Peyer's patch (tissue), 4 donors: ENCODE measurements at regions not wholly inside any gene's neighbourhood (a gene's known extent, or its start where the extent isn't known, plus 50 kb on each side); places are given as distances from the start of the nearest gene placed in this dataset.

ENCODE experiments used
- DNase-seq, 3 donors: peaks; one replicate each; pipeline ENCODE4 v3.0.0-alpha.2; 2017 to 2019
- H3K27ac ChIP-seq, 4 donors: fragments of 200-600 bp; sonication (generic); one replicate each; pipeline ENCODE4 v1.5.1; 2016 to 2019
- H3K27me3 ChIP-seq, 2 donors: fragments of 200-600 bp; sonication (generic); one replicate each; pipeline ENCODE4 v1.5.1; 2019
- H3K36me3 ChIP-seq, 3 donors: fragments of 200-600 bp; sonication (generic); one replicate each; pipeline ENCODE4 v1.5.1; 2016 to 2019
- H3K4me1 ChIP-seq, 4 donors: fragments of 200-600 bp; sonication (generic); one replicate each; pipeline ENCODE4 v1.5.1; 2016 to 2019
- H3K4me3 ChIP-seq, 4 donors: fragments of 200-600 bp; sonication (generic); 1 replicate in 3 of 4; 2 replicates in 1 of 4; pipeline ENCODE4 v1.5.1; 2016 to 2019; ENCODE audit warnings: mild to moderate bottlenecking in 1 of 4
- H3K9me3 ChIP-seq, 4 donors: fragments of 200-600 bp; sonication (generic); one replicate each; pipeline ENCODE4 v1.5.1; 2016 to 2019; ENCODE audit warnings: mild to moderate bottlenecking in 1 of 4
- POLR2A ChIP-seq, 2 donors: fragments of 450-650 bp; IDR thresholded peaks; one replicate each; pipeline ENCODE4 v1.5.1; 2017; ENCODE audit warnings: antibody characterized with exemption in 2 of 2, mild to moderate bottlenecking in 2 of 2, moderate library complexity in 2 of 2
- TF ChIP-seq, protein P1 (sequence below), 6 experiments: fragments of 450-650 bp in 4 of 6; fragments of 200-600 bp in 2 of 6; sonication (generic) in 1 of 6; IDR thresholded peaks; one replicate each; pipeline ENCODE4 v1.5.1; 2017 to 2019; ENCODE audit warnings: antibody characterized with exemption in 6 of 6, mild to moderate bottlenecking in 3 of 6, moderate library complexity in 1 of 6

DNA sequence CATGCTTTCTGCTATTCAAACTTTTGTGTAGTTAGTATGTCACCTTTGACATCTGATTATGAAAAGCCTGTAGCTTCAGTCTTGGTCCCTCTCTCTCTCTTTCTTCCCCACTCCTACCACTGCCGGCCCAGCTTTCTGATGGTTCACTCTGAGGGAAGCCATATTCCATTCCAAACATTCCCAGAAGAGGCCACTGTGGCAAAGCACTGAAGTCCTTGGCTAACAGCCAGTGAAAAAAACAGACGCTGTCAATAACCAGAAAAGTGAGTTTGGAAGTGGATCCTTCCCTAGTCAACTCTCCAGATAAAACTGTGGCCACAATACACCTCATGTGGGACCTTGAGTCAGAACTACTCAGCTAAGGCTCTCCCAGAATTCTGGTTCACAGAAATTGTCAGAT lies 950.7 kb upstream of the PHF14 start:
- DNase-seq, result no peak
- TF ChIP-seq, protein P1, sequence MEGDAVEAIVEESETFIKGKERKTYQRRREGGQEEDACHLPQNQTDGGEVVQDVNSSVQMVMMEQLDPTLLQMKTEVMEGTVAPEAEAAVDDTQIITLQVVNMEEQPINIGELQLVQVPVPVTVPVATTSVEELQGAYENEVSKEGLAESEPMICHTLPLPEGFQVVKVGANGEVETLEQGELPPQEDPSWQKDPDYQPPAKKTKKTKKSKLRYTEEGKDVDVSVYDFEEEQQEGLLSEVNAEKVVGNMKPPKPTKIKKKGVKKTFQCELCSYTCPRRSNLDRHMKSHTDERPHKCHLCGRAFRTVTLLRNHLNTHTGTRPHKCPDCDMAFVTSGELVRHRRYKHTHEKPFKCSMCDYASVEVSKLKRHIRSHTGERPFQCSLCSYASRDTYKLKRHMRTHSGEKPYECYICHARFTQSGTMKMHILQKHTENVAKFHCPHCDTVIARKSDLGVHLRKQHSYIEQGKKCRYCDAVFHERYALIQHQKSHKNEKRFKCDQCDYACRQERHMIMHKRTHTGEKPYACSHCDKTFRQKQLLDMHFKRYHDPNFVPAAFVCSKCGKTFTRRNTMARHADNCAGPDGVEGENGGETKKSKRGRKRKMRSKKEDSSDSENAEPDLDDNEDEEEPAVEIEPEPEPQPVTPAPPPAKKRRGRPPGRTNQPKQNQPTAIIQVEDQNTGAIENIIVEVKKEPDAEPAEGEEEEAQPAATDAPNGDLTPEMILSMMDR (IDR thresholded peaks at IDR 0.05), result no peak
- no peak for TF ChIP-seq POLR2A (IDR thresholded peaks at IDR 0.05)
- Histone ChIP-seq H3K27ac (no peak overlapping the region), H3K27me3 (no peaks in the 10 kb centered on the region), H3K9me3 (peaks cover 0 to 2% (median 0%) of the 10 kb centered on the region in 4 donors), H3K4me3 (no peak overlapping the region), H3K4me1 (no peaks in the 10 kb centered on the region), H3K36me3 (no peaks in the 10 kb centered on the region)

DNA sequence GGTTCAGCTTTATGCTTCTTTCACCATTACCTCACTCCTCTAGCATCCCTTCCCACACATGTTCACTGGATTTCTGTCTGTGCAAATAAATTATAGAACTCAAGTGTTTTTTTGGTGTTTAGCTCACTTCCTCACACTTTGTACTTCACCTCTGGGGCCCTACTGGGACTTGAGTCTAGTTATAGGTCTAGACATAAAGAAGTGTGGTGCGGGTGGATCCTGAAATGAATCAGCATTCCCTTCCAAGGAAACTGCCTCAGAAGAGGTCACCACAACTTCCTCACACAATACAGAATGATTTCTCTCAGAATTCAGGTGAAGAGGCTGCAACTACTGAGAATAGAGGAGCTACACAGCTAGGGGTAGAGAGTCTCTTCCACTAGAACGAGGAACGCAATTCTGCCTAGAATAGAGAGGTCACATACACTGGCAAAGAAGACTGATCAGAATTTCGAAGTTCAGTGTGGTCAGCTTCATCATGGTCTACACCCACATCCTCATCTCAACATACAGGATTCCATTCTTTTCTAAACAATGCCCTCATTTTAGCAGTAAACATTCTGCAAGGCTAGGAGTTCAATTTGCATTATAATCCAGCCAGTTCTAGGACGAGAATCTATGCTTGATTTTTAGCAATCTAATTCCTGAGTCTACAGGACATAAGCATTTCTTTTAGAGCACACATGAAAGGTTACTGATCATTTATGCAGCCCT lies 938.7 kb upstream of the PHF14 start:
- Histone ChIP-seq H3K9me3 (no peaks in the 10 kb centered on the region), H3K36me3 (no peaks in the 10 kb centered on the region), H3K27me3 (no peaks in the 10 kb centered on the region), H3K4me3 (no peak overlapping the region), H3K27ac (no peak overlapping the region), H3K4me1 (no peaks in the 10 kb centered on the region)
- no peak for TF ChIP-seq POLR2A (IDR thresholded peaks at IDR 0.05)
- TF ChIP-seq, protein P1 (IDR thresholded peaks at IDR 0.05), result no peak
- no peak for DNase-seq

DNA sequence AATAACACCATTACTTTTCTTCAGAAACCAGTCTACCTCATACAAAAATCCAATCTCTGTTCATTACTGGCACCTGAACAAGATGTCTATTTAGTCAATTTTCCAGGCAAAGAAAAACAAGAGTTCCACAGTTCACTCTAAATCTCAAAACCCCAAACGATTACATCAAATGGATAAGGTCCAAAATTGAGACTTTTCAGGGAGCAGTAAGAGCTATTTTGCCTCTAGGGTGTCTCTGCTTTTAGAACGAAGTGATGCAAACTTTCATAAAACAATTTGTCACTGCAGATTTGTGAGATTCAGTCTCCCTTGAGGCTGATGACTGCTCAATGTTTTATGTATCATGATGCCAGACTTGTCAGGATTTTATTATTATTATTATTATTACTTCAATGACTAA lies 937.0 kb upstream of the PHF14 start:
- no peak for DNase-seq
- TF ChIP-seq, protein P1 (IDR thresholded peaks at IDR 0.05), result no peak
- no peak for TF ChIP-seq POLR2A (IDR thresholded peaks at IDR 0.05)
- H3K27ac ChIP-seq, result no peak overlapping the region
- H3K4me1 ChIP-seq, result no peaks in the 10 kb centered on the region
- no peak overlapping the region for H3K4me3 ChIP-seq
- H3K27me3 ChIP-seq, result no peaks in the 10 kb centered on the region
- H3K9me3 ChIP-seq, result no peaks in the 10 kb centered on the region
- no peaks in the 10 kb centered on the region for H3K36me3 ChIP-seq

DNA sequence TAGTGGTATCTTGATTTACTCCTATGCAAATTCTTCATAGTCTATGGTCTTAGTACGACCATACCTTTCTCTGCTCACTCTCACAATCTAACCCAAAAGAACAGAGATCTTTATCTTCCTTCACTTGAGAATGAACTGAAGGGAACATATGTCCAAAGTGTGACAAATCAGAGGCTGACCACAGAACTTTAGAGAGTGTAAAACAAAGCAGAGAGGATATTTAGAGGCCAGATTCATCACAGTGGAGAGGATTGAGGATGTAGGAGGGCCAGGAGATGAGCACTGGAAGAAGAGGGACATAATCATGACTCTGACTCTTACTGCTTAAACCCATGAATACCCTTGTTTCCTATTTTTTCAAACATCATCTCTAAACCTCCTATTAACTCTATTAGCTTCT lies 935.3 kb upstream of the PHF14 start:
- DNase-seq, result no peak
- no peaks in the 10 kb centered on the region for H3K4me1 ChIP-seq
- no peak overlapping the region for H3K27ac ChIP-seq
- H3K27me3 ChIP-seq, result no peaks in the 10 kb centered on the region
- no peaks in the 10 kb centered on the region for H3K36me3 ChIP-seq
- no peaks in the 10 kb centered on the region for H3K9me3 ChIP-seq
- H3K4me3 ChIP-seq, result no peak overlapping the region
- no peak for TF ChIP-seq POLR2A (IDR thresholded peaks at IDR 0.05)

DNA sequence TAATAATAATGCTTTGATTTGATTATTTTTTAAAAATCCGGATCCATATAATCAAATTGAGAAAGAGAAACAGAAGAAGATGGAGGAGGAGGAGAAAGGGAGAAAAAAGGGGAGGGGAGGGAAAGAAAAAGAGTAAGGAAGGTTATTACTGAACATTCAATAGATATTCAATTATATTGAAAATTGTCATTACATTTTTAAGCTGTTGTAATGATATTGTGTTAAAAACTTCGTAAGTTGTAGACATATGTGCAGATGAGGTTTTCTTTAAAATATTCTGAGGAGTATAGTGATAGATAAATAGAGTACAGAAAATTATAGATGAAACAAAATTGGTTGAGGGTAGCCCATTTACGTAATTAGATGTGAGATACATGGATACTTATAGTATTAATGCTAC lies 933.0 kb upstream of the PHF14 start:
- Histone ChIP-seq H3K36me3 (no peaks in the 10 kb centered on the region), H3K9me3 (no peaks in the 10 kb centered on the region), H3K27ac (no peak overlapping the region), H3K4me1 (no peaks in the 10 kb centered on the region), H3K27me3 (no peaks in the 10 kb centered on the region), H3K4me3 (no peak overlapping the region)
- DNase-seq, result no peak
- TF ChIP-seq POLR2A (IDR thresholded peaks at IDR 0.05), result no peak
- TF ChIP-seq, protein P1 (IDR thresholded peaks at IDR 0.05), result no peak

DNA sequence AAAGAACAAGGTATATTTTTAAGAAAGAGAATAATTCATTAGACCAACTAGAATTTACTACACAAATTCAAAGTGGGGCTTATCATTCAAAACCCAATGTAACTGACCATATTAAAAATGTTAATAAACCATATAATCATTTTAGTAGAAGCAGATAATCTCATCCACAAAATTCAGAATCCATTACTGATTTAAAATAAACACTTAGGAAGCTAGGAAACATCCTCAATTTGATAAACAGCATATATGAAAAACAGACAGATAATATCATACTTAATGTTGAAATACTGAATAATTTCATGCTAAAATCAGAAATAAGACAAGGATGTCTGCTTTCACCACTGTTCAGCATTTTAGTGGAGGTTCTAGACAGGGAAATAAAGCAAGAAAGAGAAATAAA lies 902.8 kb upstream of the PHF14 start:
- Histone ChIP-seq H3K4me3 (no peak overlapping the region), H3K27me3 (no peaks in the 10 kb centered on the region), H3K9me3 (no peaks in the 10 kb centered on the region), H3K27ac (no peak overlapping the region), H3K36me3 (no peaks in the 10 kb centered on the region), H3K4me1 (no peaks in the 10 kb centered on the region)
- TF ChIP-seq, protein P1 (IDR thresholded peaks at IDR 0.05), result no peak
- no peak for TF ChIP-seq POLR2A (IDR thresholded peaks at IDR 0.05)
- DNase-seq, result no peak
